ENCODE measurements at regions not wholly inside any gene's neighbourhood (a gene's known extent, or its start where the extent isn't known, plus 50 kb on each side); places are given as distances from the start of the nearest gene placed in this dataset.

- no peak for TF ChIP-seq MLX (CRISPR knock-in tag; IDR thresholded peaks at IDR 0.05)
- no peak for TF ChIP-seq ZBTB43 (CRISPR knock-in tag; IDR thresholded peaks at IDR 0.05)
- no peak for TF ChIP-seq MYBL2 (CRISPR knock-in tag; IDR thresholded peaks at IDR 0.05)
- peak; percentile 81; the same call in 1 of the 2 replicates for TF ChIP-seq ZNF512 (CRISPR knock-in tag; IDR thresholded peaks at IDR 0.05; ENCODE audit: borderline replicate concordance)
- no peak for TF ChIP-seq SMAD3 (CRISPR knock-in tag; IDR thresholded peaks at IDR 0.05; ENCODE audit: borderline replicate concordance)
- Mint-ChIP-seq H3K4me3 (no peak overlapping the region), H3K9me3 (no peaks in the 10 kb centered on the region), H3K4me1 (peaks cover 31% of the 10 kb centered on the region), H3K36me3 (no peaks in the 10 kb centered on the region; the same call in 1 of the 2 replicates), H3K27ac (no peak overlapping the region), H3K27me3 (ENCODE audit: low read depth) (no peaks in the 10 kb centered on the region)
- ATAC-seq: no peak
- ChIA-PET POLR2A (no interaction called here), CTCF (no interaction called here)
- no peak for DNase-seq (ENCODE audit: low spot score)
Measured at GRCh38 chr15:81608309-81608829, 234.4 kb upstream of the TMC3 start.

GRCh38 chr15:81604713-81605112 is 230.7 kb upstream of the TMC3 start:
- ATAC-seq: no peak
- H3K9me3 Mint-ChIP-seq: peaks cover 26% of the 10 kb centered on the region
- TF ChIP-seq CBFB (CRISPR knock-in tag; IDR thresholded peaks at IDR 0.05; ENCODE audit: low read depth): no peak
- no peak for TF ChIP-seq ZNF423 (CRISPR knock-in tag; IDR thresholded peaks at IDR 0.05)
- no peak for TF ChIP-seq ZNF263 (CRISPR knock-in tag; IDR thresholded peaks at IDR 0.05; ENCODE audit: low read depth)
- no peak for TF ChIP-seq ATF6 (CRISPR knock-in tag; IDR thresholded peaks at IDR 0.05)
- TF ChIP-seq TEAD4 (CRISPR knock-in tag; IDR thresholded peaks at IDR 0.05): no peak
- no peak for TF ChIP-seq ZSCAN18 (CRISPR knock-in tag; IDR thresholded peaks at IDR 0.05)
- TF ChIP-seq NFATC4 (CRISPR knock-in tag; IDR thresholded peaks at IDR 0.05): no peak
- no peak for TF ChIP-seq SP1 (CRISPR knock-in tag; conservative IDR thresholded peaks at IDR 0.05)
- TF ChIP-seq ZNF219 (CRISPR knock-in tag; IDR thresholded peaks at IDR 0.05; ENCODE audit: borderline replicate concordance): no peak
- TF ChIP-seq ZNF425 (CRISPR knock-in tag; conservative IDR thresholded peaks at IDR 0.05): no peak
- no peak for TF ChIP-seq PRRX2 (CRISPR knock-in tag; IDR thresholded peaks at IDR 0.05)
- TF ChIP-seq CREM (CRISPR knock-in tag; IDR thresholded peaks at IDR 0.05): no peak
- no peak for TF ChIP-seq HMGA2 (CRISPR knock-in tag; IDR thresholded peaks at IDR 0.05)
- TF ChIP-seq JAZF1 (CRISPR knock-in tag; IDR thresholded peaks at IDR 0.05): no peak
- no peak for TF ChIP-seq ZNF317 (CRISPR knock-in tag; IDR thresholded peaks at IDR 0.05; ENCODE audit: borderline replicate concordance, low read depth)
- no peak for TF ChIP-seq ZNF121 (CRISPR knock-in tag; IDR thresholded peaks at IDR 0.05)
- no peak for TF ChIP-seq SMAD4 (CRISPR knock-in tag; IDR thresholded peaks at IDR 0.05)
- no peak for TF ChIP-seq FOXP1 (CRISPR knock-in tag; IDR thresholded peaks at IDR 0.05; ENCODE audit: borderline replicate concordance)
- TF ChIP-seq ZMAT4 (CRISPR knock-in tag; IDR thresholded peaks at IDR 0.05): no peak
- peaks cover 16% of the 10 kb centered on the region for H3K4me1 Mint-ChIP-seq
- H3K36me3 Mint-ChIP-seq: peaks cover 22% of the 10 kb centered on the region
- ChIA-PET CTCF (interaction anchor here (0.9 kb wide), 1 partner anchor 32 kb away, joined by 3 read pairs; no protein-coding TSS in a partner anchor), POLR2A (no interaction called here)
- H3K27me3 Mint-ChIP-seq (ENCODE audit: low read depth): peaks cover 3% of the 10 kb centered on the region; the same call in 1 of the 2 replicates
- no peak overlapping the region for H3K27ac Mint-ChIP-seq
- H3K4me3 Mint-ChIP-seq: no peak overlapping the region
- DNase-seq (ENCODE audit: low spot score): no peak
